Pancreas (tissue), 10 donors: ENCODE measurements at regions not wholly inside any gene's neighbourhood (a gene's known extent, or its start where the extent isn't known, plus 50 kb on each side); places are given as distances from the start of the nearest gene placed in this dataset.
"Not testable (repeated sequence)": the region's sequence is repeated elsewhere in the genome, so short reads cannot be mapped to it uniquely, and the experiment has no call there.

Experiments
- ATAC-seq, 4 donors: fragments of 200-7000 bp; cut with Tn5 transposase; one replicate each; pipeline versions ENCODE4 v1.8.0 to v1.9.1; 2020; ENCODE audit warnings: mild to moderate bottlenecking in 4 of 4, moderate library complexity in 4 of 4
- DNase-seq, 6 donors: peaks; one replicate each; pipeline ENCODE4 v3.0.0-alpha.2; 2020
- FAIRE-seq: peaks from 2 replicates; lab custom pipeline; 2012; peaks lifted over from hg19 to GRCh38; lab: Jason Lieb, UNC
- H3K27ac ChIP-seq, 4 donors: fragments of 200-600 bp; sonication (generic); 1 replicate in 3 of 4; 2 replicates in 1 of 4; pipeline versions ENCODE4 v1.5.0 to v1.8.0; 2020
- H3K27me3 ChIP-seq, 4 donors: fragments of 200-600 bp; one replicate each; pipeline ENCODE4 v1.8.0; 2021
- H3K36me3 ChIP-seq, 3 donors: fragments of 200-600 bp; sonication (generic) in 1 of 3; one replicate each; pipeline versions ENCODE4 v1.5.0 to v1.8.0; 2020 to 2021
- H3K4me1 ChIP-seq, 3 donors: fragments of 200-600 bp; one replicate each; pipeline ENCODE4 v1.8.0; 2021
- H3K4me3 ChIP-seq, 4 donors: fragments of 200-600 bp; sonication (generic) in 2 of 4; one replicate each; pipeline versions ENCODE4 v1.5.0 to v1.8.0; 2020 to 2021
- H3K9me3 ChIP-seq, 4 donors: fragments of 200-600 bp; one replicate each; pipeline ENCODE4 v1.8.0; 2021
- WGBS, 2 donors: extraction: QIAGEN DNeasy Blood & Tissue Kit; methylation state at CpG; one replicate each; pipeline ENCODE4 v1.1.7; 2013; 5-methylcytosine and 5-hydroxymethylcytosine counted together
- intact Hi-C, 3 donors: fragments of 100-400 bp; cut with DNase I; formaldehyde crosslinking; loops; one replicate each; pipeline versions ENCODE4 v1.11.1 to v1.14.2; 2022
- donor health status: healthy with polysubstance abuse.
- donor health status: DM: no; HTN: no; CAD: no; lungs with moderate emphysema.
- donor health status: DM: no; HTN: no; CAD: no.
- donor health status: control.
- donor health status: control.
- donor health status: Bipolar disorder and iron deficiency.
- donor health status: DM: yes; HTN: yes; CAD: no.
- donor health status: DM: no; HTN: no; CAD: no.
- donor health status: DM: no; HTN: no; CAD: no.
- donor health status: DM: yes; HTN: yes; CAD: no.

DNA sequence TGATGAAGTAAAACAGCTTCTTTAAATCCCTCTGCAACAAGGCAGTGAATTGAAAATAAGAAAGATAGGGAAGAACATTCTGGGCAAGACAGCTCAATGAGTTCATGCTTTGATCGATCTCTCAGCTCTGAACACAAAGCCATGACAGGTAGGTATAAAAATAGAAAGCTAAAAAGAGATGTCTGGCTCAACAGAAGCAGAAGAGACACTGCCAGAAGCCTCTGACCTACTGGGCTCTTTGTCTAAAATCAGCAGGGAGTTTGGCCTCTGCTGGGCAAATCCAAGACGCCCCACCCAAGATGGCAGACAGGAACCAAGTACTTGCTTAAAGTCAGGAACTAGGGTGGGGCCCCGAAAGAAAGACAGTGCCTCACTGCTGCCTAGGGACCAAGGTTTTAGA is 2684.1 kb upstream of the TPTE start:
- H3K9me3 ChIP-seq, H3K4me1 ChIP-seq, H3K36me3 ChIP-seq, H3K27ac ChIP-seq, FAIRE-seq, DNase-seq, ATAC-seq, H3K27me3 ChIP-seq, intact Hi-C loops, H3K4me3 ChIP-seq: not testable (repeated sequence)
- no CpG with 5 or more reads among the region's 3 CpGs for WGBS, 2 donors

DNA sequence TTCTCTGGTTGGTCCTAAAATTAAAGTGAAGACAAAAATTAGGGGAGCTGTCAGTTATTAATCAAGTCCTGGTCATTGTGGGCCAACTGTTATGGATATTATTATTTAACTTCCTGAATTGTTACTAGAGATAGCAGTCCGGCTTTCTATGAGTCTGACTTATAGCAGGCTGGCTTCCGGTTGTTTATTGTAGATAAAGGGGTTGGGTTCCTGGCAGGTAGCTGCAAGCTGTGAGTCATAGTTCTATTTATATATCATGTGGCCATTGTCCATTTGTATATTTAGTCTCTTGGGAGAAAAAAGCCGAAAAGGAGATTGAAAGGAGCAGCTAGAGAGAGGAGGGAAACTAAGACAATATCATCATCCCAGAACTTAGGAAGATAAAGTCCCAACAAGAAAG is 2668.0 kb upstream of the TPTE start:
- H3K27me3 ChIP-seq, DNase-seq, H3K4me1 ChIP-seq, H3K4me3 ChIP-seq, H3K9me3 ChIP-seq, intact Hi-C loops, H3K27ac ChIP-seq, FAIRE-seq, H3K36me3 ChIP-seq: not testable (repeated sequence)
- WGBS, 2 donors = no CpG with 5 or more reads among the region's 3 CpGs
- peak; percentile 72 to 96 (median 82) for ATAC-seq

DNA sequence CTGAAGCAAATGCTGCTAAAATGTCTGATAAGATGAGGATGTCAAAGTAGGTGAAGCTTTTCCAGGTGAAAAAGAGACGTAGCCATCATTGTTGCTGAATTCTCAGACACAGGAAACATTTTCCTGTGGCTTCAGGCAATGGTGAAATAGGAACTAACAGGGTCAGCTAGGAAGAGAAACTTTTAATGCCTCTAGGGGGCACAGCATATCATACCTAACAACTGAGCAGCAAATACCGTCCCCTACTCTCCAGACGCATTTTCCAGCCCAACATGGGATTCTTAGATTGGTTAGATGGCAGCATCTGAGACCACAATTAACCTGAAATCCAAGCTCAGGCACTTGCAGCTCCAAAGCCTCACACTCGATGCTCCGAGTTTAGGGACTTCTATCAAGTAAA is 2667.5 kb upstream of the TPTE start:
- DNase-seq, intact Hi-C loops, H3K36me3 ChIP-seq, H3K9me3 ChIP-seq, FAIRE-seq, H3K27ac ChIP-seq, H3K27me3 ChIP-seq, H3K4me3 ChIP-seq, H3K4me1 ChIP-seq: not testable (repeated sequence)
- peak in 1 of 4 donors; percentile 23 for ATAC-seq
- no CpG with 5 or more reads among the region's 5 CpGs for WGBS, 2 donors
